IMR-90 (cell line): ENCODE measurements at regions not wholly inside any gene's neighbourhood (a gene's known extent, or its start where the extent isn't known, plus 50 kb on each side); places are given as distances from the start of the nearest gene placed in this dataset.

Source experiments
- ATAC-seq: fragments of 200-7000 bp; cut with Tn5 transposase; 2 replicates; pipeline ENCODE4 v1.9.1; 2020; ENCODE audit warnings: low read depth, mild to moderate bottlenecking, moderate library complexity
- BruUV-seq: library from RNA; stranded (reverse); fragments of 400-500 nt; replicated peaks from 2 replicates; lab custom pipeline; 2021; lab: Mats Ljungman, UMichigan
- CTCF ChIA-PET: fragments of 300-600 bp; formaldehyde crosslinking; extraction: SDS; loops from one replicate; lab custom pipeline; 2021; ENCODE audit warnings: antibody characterized with exemption; lab: Yijun Ruan, JAX
- POLR2A ChIA-PET: fragments of 300-600 bp; sonication (Branson Sonifier 250); formaldehyde crosslinking; loops from one replicate; lab custom pipeline; 2022; ENCODE audit warnings: antibody characterized with exemption; ENCODE audit not compliant: unreplicated experiment; lab: Charles Lee
- DNase-seq: peaks from one replicate; pipeline ENCODE4 v3.0.0; 2013
- H2AFZ ChIP-seq: replicated peaks from 2 replicates; pipeline ENCODE3; 2013; ENCODE audit warnings: low read length, mild to moderate bottlenecking; ENCODE audit not compliant: poor library complexity
- H2AK5ac ChIP-seq: 2 replicates; pipeline ENCODE4 v1.6.1; 2013; ENCODE audit warnings: low read depth, low read length, inconsistent platforms
- H2AK9ac ChIP-seq: replicated peaks from 2 replicates; pipeline ENCODE3; 2013; ENCODE audit warnings: mild to moderate bottlenecking, low read depth, low read length, moderate library complexity; ENCODE audit not compliant: poor library complexity
- H2BK120ac ChIP-seq: 2 replicates; pipeline ENCODE4 v1.6.1; 2013; ENCODE audit warnings: low read depth, low read length, inconsistent platforms
- H2BK15ac ChIP-seq: 3 replicates; pipeline ENCODE4 v1.6.1; 2013; ENCODE audit warnings: low read depth, low read length, inconsistent platforms
- H2BK20ac ChIP-seq: 2 replicates; pipeline ENCODE4 v1.6.1; 2013; ENCODE audit warnings: low read depth, mild to moderate bottlenecking, inconsistent platforms, low read length, moderate library complexity
- H2BK5ac ChIP-seq: 2 replicates; pipeline ENCODE4 v1.6.1; 2013; ENCODE audit warnings: mild to moderate bottlenecking, low read depth, low read length, inconsistent platforms; ENCODE audit not compliant: poor library complexity, severe bottlenecking
- H3K14ac ChIP-seq: replicated peaks from 2 replicates; pipeline ENCODE4 v1.6.1; 2013; ENCODE audit warnings: low read depth, low read length, inconsistent platforms
- H3K18ac ChIP-seq: 2 replicates; pipeline ENCODE4 v1.6.1; 2013; ENCODE audit warnings: low read depth, low read length, control low read depth
- H3K23ac ChIP-seq: 2 replicates; pipeline ENCODE4 v1.6.1; 2013; ENCODE audit warnings: low read depth, low read length, inconsistent platforms
- H3K27ac ChIP-seq: 2 replicates; pipeline ENCODE4 v1.5.1; 2013; ENCODE audit warnings: mild to moderate bottlenecking, control low read depth, low read length; ENCODE audit not compliant: insufficient read depth
- H3K27me3 ChIP-seq: 2 replicates; pipeline ENCODE4 v1.6.1; 2013; ENCODE audit warnings: low read length; ENCODE audit not compliant: control insufficient read depth, insufficient read depth
- H3K36me3 ChIP-seq: 2 replicates; pipeline ENCODE4 v1.6.1; 2013; ENCODE audit warnings: low read length, mixed read lengths; ENCODE audit not compliant: control insufficient read depth, insufficient read depth
- H3K4ac ChIP-seq: 2 replicates; pipeline ENCODE4 v1.6.1; 2013; ENCODE audit warnings: low read depth, low read length, inconsistent platforms
- H3K4me1 ChIP-seq: 2 replicates; pipeline ENCODE4 v1.6.1; 2013; ENCODE audit warnings: low read length, mixed read lengths; ENCODE audit not compliant: control insufficient read depth, insufficient read depth
- H3K4me2 ChIP-seq: 2 replicates; pipeline ENCODE4 v1.6.1; 2013; ENCODE audit warnings: low read depth, mild to moderate bottlenecking, control low read depth, low read length, moderate library complexity
- H3K4me3 ChIP-seq: 2 replicates; pipeline ENCODE4 v1.5.1; 2013; ENCODE audit warnings: low read depth, mild to moderate bottlenecking, control low read depth, low read length, moderate library complexity; ENCODE audit not compliant: insufficient read depth
- H3K56ac ChIP-seq: 2 replicates; pipeline ENCODE4 v1.6.1; 2013; ENCODE audit warnings: low read length, inconsistent platforms; ENCODE audit not compliant: insufficient read depth; ENCODE audit errors: extremely low read depth
- H3K79me1 ChIP-seq, 2 experiments: 2 replicates each; pipeline ENCODE4 v1.6.1; 2013; ENCODE audit warnings: low read length in 2 of 2, inconsistent platforms in 1 of 2, low read depth in 1 of 2
- H3K9ac ChIP-seq: 2 replicates; pipeline ENCODE4 v1.6.1; 2013; ENCODE audit warnings: low read depth, low read length, control low read depth
- H3K9me1 ChIP-seq: 2 replicates; pipeline ENCODE4 v1.6.1; 2013; ENCODE audit warnings: low read length, inconsistent platforms; ENCODE audit not compliant: insufficient read depth
- H3K9me3 ChIP-seq: 2 replicates; pipeline ENCODE4 v1.6.1; 2013; ENCODE audit warnings: low read length; ENCODE audit not compliant: control insufficient read depth, insufficient read depth
- H4K20me1 ChIP-seq: 2 replicates; pipeline ENCODE4 v1.6.1; 2013; ENCODE audit warnings: low read length, inconsistent platforms; ENCODE audit not compliant: insufficient read depth
- H4K5ac ChIP-seq: 2 replicates; pipeline ENCODE4 v1.6.1; 2013; ENCODE audit warnings: mild to moderate bottlenecking, low read depth, low read length, control low read depth
- H4K8ac ChIP-seq, 2 experiments: 2 replicates each; pipeline ENCODE4 v1.6.1; 2013; ENCODE audit warnings: low read depth in 2 of 2, low read length in 2 of 2, control low read depth in 1 of 2, inconsistent platforms in 1 of 2
- H4K91ac ChIP-seq: 2 replicates; pipeline ENCODE4 v1.6.1; 2013; ENCODE audit warnings: low read depth, low read length, inconsistent platforms; ENCODE audit not compliant: insufficient read depth
- BHLHE40 ChIP-seq: fragments of 150-350 bp; IDR thresholded peaks from 2 replicates; pipeline ENCODE4 v1.6.1; 2016; ENCODE audit warnings: mild to moderate bottlenecking, low read depth, low read length
- FOS ChIP-seq: fragments of 150-350 bp; IDR thresholded peaks from 2 replicates; pipeline ENCODE4 v1.6.1; 2016; ENCODE audit warnings: low read depth, low read length
- MAFK ChIP-seq: IDR thresholded peaks from 2 replicates; pipeline ENCODE4 v1.6.1; 2012; ENCODE audit warnings: low read depth, low read length, improper control_type of control experiment
- MAZ ChIP-seq: IDR thresholded peaks from 2 replicates; pipeline ENCODE4 v1.6.1; 2012; ENCODE audit warnings: low read depth, mild to moderate bottlenecking, low read length, improper control_type of control experiment, moderate library complexity, borderline replicate concordance
- MXI1 ChIP-seq: IDR thresholded peaks from 2 replicates; pipeline ENCODE4 v1.6.1; 2012; ENCODE audit warnings: low read depth, mild to moderate bottlenecking, low read length, moderate library complexity, borderline replicate concordance
- NFE2L2 ChIP-seq: fragments of 150-350 bp; IDR thresholded peaks from 2 replicates; pipeline ENCODE4 v1.6.1; 2016; ENCODE audit warnings: low read depth, mild to moderate bottlenecking, low read length
- POLR2A ChIP-seq: IDR thresholded peaks from 2 replicates; pipeline ENCODE4 v1.6.1; 2012; ENCODE audit warnings: mild to moderate bottlenecking, low read depth, low read length
- RAD21 ChIP-seq: IDR thresholded peaks from 2 replicates; pipeline ENCODE4 v1.6.1; 2012; ENCODE audit warnings: low read length, improper control_type of control experiment
- RFX5 ChIP-seq: IDR thresholded peaks from 2 replicates; pipeline ENCODE4 v1.8.0; 2012; ENCODE audit warnings: low read depth, mild to moderate bottlenecking, low read length, moderate library complexity
- SMC3 ChIP-seq: fragments of 150-350 bp; IDR thresholded peaks from 2 replicates; pipeline ENCODE4 v1.6.1; 2016; ENCODE audit warnings: low read depth, mild to moderate bottlenecking, antibody characterized with exemption, low read length, moderate library complexity
- WGBS, 2 experiments: methylation state at CpG; one replicate each; pipeline versions ENCODE4 v1.1.5 to v1.1.7; 2013; ENCODE audit warnings: missing lambda C conversion rate in 2 of 2; ENCODE audit not compliant: insufficient read length in 1 of 2; ENCODE audit errors: extremely low coverage in 2 of 2; 5-methylcytosine and 5-hydroxymethylcytosine counted together
- dilution Hi-C: fragments of 300-500 bp; cut with HindIII; formaldehyde crosslinking; loops from one replicate; pipeline ENCODE4 v1.14.3; 2018; ENCODE audit warnings: low sequenced_read_pairs; ENCODE audit not compliant: unreplicated experiment
- in situ Hi-C: fragments of 300-500 bp; cut with MboI; formaldehyde crosslinking; loops from 3 replicates; pipeline ENCODE4 v1.14.3; 2019; ENCODE audit warnings: low sequenced_read_pairs, inconsistent platforms, mixed read lengths
- intact Hi-C: fragments of 100-400 bp; cut with micrococcal nuclease; formaldehyde crosslinking; loops from 2 replicates; pipeline ENCODE4 v1.10.0; 2022
- TF ChIP-seq, protein P1 (sequence below): fragments of 150-350 bp; IDR thresholded peaks from 2 replicates; pipeline ENCODE4 v1.6.1; 2017; ENCODE audit warnings: mild to moderate bottlenecking, antibody characterized with exemption, low read length, low read depth
- TF ChIP-seq, protein P2 (sequence below): fragments of 150-350 bp; IDR thresholded peaks from 2 replicates; pipeline ENCODE4 v1.6.1; 2016; ENCODE audit warnings: low read depth, mild to moderate bottlenecking, low read length, moderate library complexity, borderline replicate concordance
- TF ChIP-seq, protein P3 (sequence below): conservative IDR thresholded peaks from 2 replicates; pipeline ENCODE4 v1.5.1; 2012; ENCODE audit warnings: mild to moderate bottlenecking, low read depth, low read length, improper control_type of control experiment

GRCh38 chr11:41950470-41951143 is 491.2 kb upstream of the LRRC4C start:
- Histone ChIP-seq H2BK20ac (no peak overlapping the region), H2BK5ac (no peak overlapping the region), H2AFZ (no peak overlapping the region), H4K5ac (no peak overlapping the region), H3K4me2 (no peak overlapping the region), H3K18ac (no peak overlapping the region), H2AK5ac (no peak overlapping the region), H3K79me1 (no peaks in the 10 kb centered on the region), H3K27me3 (no peaks in the 10 kb centered on the region), H2AK9ac (no peak overlapping the region), H2BK120ac (no peak overlapping the region), H3K4me1 (no peaks in the 10 kb centered on the region), H3K23ac (no peak overlapping the region), H3K56ac (no peak overlapping the region), H3K4me3 (no peak overlapping the region), H3K9ac (no peak overlapping the region), H4K20me1 (no peaks in the 10 kb centered on the region), H2BK15ac (no peak overlapping the region), H4K91ac (no peak overlapping the region), H3K36me3 (no peaks in the 10 kb centered on the region), H3K9me1 (no peaks in the 10 kb centered on the region), H4K8ac (no peak overlapping the region), H3K27ac (no peak overlapping the region), H3K9me3 (peaks cover 6% of the 10 kb centered on the region), H3K4ac (no peak overlapping the region), H3K14ac (no peak overlapping the region)
- intact Hi-C loops = no loop called here
- DNase-seq (no peak), ATAC-seq (no peak)
- WGBS, 2 experiments = 53% methylated on average over 2 of the region's 4 CpGs; no CpG with 5 or more reads in 1 of the 2 experiments
- in situ Hi-C loops = no loop called here
- ChIA-PET CTCF (no interaction called here), POLR2A (no interaction called here)
- BruUV-seq = no TSS peak
- TF ChIP-seq, protein P1, sequence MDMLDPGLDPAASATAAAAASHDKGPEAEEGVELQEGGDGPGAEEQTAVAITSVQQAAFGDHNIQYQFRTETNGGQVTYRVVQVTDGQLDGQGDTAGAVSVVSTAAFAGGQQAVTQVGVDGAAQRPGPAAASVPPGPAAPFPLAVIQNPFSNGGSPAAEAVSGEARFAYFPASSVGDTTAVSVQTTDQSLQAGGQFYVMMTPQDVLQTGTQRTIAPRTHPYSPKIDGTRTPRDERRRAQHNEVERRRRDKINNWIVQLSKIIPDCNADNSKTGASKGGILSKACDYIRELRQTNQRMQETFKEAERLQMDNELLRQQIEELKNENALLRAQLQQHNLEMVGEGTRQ = no peak
- TF ChIP-seq MAZ = no peak
- no peak for TF ChIP-seq MXI1
- TF ChIP-seq, protein P2, sequence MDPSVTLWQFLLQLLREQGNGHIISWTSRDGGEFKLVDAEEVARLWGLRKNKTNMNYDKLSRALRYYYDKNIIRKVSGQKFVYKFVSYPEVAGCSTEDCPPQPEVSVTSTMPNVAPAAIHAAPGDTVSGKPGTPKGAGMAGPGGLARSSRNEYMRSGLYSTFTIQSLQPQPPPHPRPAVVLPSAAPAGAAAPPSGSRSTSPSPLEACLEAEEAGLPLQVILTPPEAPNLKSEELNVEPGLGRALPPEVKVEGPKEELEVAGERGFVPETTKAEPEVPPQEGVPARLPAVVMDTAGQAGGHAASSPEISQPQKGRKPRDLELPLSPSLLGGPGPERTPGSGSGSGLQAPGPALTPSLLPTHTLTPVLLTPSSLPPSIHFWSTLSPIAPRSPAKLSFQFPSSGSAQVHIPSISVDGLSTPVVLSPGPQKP = no peak
- no peak for TF ChIP-seq FOS
- no peak for TF ChIP-seq POLR2A
- TF ChIP-seq NFE2L2 = no peak
- no peak for TF ChIP-seq MAFK
- no peak for TF ChIP-seq SMC3
- TF ChIP-seq BHLHE40 = no peak
- no peak for TF ChIP-seq RAD21
- TF ChIP-seq RFX5 = no peak
- TF ChIP-seq, protein P3, sequence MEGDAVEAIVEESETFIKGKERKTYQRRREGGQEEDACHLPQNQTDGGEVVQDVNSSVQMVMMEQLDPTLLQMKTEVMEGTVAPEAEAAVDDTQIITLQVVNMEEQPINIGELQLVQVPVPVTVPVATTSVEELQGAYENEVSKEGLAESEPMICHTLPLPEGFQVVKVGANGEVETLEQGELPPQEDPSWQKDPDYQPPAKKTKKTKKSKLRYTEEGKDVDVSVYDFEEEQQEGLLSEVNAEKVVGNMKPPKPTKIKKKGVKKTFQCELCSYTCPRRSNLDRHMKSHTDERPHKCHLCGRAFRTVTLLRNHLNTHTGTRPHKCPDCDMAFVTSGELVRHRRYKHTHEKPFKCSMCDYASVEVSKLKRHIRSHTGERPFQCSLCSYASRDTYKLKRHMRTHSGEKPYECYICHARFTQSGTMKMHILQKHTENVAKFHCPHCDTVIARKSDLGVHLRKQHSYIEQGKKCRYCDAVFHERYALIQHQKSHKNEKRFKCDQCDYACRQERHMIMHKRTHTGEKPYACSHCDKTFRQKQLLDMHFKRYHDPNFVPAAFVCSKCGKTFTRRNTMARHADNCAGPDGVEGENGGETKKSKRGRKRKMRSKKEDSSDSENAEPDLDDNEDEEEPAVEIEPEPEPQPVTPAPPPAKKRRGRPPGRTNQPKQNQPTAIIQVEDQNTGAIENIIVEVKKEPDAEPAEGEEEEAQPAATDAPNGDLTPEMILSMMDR = no peak
- dilution Hi-C loops = no loop called here
